Brain microvascular endothelial cell (primary cell): ENCODE measurements at regions not wholly inside any gene's neighbourhood (a gene's known extent, or its start where the extent isn't known, plus 50 kb on each side); places are given as distances from the start of the nearest gene placed in this dataset.

ENCODE experiments used
- DNase-seq: peaks from one replicate; pipeline ENCODE4 v3.0.0-alpha.2; 2020
- H3K27ac ChIP-seq: fragments of 250-450 bp; sonication (Bioruptor Pico); 2 replicates; pipeline ENCODE4 v1.5.1; 2020; ENCODE audit warnings: mild to moderate bottlenecking, moderate library complexity
- H3K27me3 ChIP-seq: fragments of 250-450 bp; sonication (Bioruptor Pico); replicated peaks from 2 replicates; pipeline ENCODE4 v1.5.1; 2020; ENCODE audit warnings: mild to moderate bottlenecking
- H3K36me3 ChIP-seq: fragments of 250-450 bp; sonication (Bioruptor Pico); replicated peaks from 2 replicates; pipeline ENCODE4 v1.5.1; 2020; ENCODE audit warnings: mild to moderate bottlenecking
- H3K4me3 ChIP-seq: 2 replicates; pipeline ENCODE4 v1.5.1; 2011; ENCODE audit warnings: low read depth, mild to moderate bottlenecking, control low read depth, low read length, moderate library complexity
- in situ Hi-C: cut with HindIII; loops from 2 replicates; pipeline ENCODE4 v1.10.0; 2017; ENCODE audit warnings: low sequenced_read_pairs, low pct_ligation_motif_present
- TF ChIP-seq, protein P1 (sequence below): IDR thresholded peaks from 2 replicates; pipeline ENCODE4 v1.5.1; 2011; ENCODE audit warnings: low read depth, mild to moderate bottlenecking, moderate library complexity, low read length, control low read depth, inconsistent platforms; ENCODE audit errors: missing control alignments

DNA sequence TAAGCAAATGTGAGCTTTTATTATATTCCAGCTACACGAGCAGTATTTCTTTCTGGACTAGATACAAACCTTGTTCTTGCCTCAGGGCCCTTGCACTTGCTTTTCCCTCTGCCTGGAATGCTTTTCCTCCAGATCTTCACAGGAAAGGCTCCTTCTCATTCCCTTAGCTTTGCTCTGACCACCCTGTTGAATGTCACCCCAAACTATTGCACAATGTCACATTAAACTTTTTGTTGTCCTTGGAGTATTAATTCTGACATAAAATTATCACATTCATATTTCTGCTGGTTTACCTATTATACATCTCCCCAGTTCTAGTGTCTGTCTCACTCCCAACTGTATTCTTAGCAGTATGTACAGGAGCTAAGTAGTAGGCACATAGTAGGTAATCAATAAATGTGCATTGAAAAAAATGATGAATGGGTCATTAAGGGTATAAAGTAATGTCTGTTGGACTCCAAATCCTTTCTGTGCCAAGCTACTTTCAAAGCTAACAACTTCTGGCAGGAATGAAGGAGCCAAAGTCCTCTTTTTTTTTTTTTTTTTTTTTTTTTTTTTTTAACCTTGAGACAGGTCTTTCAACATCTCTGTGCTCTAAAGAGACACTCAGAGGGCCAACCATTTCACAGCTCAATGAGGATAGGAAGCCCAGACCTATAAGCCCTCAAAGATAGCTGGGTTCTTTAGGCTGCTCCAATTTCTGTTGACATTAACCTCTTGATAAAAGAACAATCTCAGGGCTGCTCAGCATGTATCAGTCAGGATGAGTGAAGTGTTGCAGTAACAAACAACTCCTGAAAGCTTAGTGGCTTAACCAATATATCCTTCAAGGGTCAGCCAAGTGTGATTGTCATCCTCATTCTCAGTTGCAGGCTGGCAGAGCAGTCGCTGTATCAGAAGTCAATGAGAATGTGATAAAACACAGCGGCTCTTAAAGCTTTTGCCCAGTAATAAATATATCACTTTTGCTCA lies 424.4 kb upstream of the TBX3 start:
- TF ChIP-seq, protein P1, sequence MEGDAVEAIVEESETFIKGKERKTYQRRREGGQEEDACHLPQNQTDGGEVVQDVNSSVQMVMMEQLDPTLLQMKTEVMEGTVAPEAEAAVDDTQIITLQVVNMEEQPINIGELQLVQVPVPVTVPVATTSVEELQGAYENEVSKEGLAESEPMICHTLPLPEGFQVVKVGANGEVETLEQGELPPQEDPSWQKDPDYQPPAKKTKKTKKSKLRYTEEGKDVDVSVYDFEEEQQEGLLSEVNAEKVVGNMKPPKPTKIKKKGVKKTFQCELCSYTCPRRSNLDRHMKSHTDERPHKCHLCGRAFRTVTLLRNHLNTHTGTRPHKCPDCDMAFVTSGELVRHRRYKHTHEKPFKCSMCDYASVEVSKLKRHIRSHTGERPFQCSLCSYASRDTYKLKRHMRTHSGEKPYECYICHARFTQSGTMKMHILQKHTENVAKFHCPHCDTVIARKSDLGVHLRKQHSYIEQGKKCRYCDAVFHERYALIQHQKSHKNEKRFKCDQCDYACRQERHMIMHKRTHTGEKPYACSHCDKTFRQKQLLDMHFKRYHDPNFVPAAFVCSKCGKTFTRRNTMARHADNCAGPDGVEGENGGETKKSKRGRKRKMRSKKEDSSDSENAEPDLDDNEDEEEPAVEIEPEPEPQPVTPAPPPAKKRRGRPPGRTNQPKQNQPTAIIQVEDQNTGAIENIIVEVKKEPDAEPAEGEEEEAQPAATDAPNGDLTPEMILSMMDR: no peak
- no peaks in the 10 kb centered on the region for H3K36me3 ChIP-seq
- no peaks in the 10 kb centered on the region for H3K27me3 ChIP-seq
- H3K4me3 ChIP-seq: no peak overlapping the region
- in situ Hi-C loops: no loop called here
- no peak overlapping the region for H3K27ac ChIP-seq
- DNase-seq: no peak

DNA sequence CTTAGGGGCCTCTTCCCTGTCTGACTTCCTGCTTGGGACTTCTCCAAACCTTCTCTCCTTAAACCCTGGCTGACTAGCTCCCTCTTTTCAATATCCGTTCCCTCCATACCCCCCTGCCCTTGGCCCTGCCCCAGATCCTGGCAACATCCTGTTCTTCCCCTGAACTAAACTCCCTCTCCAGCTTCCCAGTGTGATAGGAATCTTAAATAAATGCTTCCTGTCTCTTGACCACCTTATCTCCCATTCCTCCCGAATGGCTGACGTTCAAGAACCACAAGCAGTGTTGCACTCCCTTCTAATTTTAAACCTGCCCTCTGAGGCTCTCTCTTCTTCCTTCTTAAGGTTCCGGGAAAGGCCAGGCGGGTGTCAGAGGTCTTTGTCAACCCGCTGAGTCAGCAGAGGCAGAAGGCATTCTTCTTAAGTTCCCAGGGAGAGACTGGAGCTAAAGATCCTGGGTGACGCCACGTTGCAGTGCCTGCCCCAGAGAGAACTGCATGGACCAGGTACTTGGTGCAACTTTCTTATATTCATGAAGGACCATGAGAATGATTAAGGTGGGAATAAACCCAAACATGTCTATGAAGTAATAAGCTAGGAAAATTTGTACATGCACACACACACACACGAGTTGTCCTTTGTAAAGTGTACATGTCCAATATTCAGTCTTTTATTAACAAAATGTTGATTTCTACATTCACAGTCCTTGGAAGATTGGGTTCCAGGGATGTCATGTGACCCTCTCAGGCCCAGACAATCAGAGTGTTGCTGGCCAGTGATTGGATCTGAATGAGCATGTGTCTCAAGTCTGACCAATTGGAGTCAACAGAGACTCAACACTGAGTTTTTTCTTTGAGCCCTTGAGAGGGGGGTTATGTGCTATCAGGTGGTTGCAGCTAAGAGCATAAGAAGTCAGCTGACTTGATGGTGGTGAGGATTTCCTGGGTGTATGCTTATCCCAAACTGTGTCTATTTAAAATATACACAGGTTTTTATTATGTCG lies 420.2 kb upstream of the TBX3 start:
- in situ Hi-C loops: no loop called here
- H3K27ac ChIP-seq: no peak overlapping the region
- peak; percentile 32 for DNase-seq
- H3K27me3 ChIP-seq: no peaks in the 10 kb centered on the region
- H3K4me3 ChIP-seq: no peak overlapping the region
- TF ChIP-seq, protein P1: no peak
- H3K36me3 ChIP-seq: no peaks in the 10 kb centered on the region

DNA sequence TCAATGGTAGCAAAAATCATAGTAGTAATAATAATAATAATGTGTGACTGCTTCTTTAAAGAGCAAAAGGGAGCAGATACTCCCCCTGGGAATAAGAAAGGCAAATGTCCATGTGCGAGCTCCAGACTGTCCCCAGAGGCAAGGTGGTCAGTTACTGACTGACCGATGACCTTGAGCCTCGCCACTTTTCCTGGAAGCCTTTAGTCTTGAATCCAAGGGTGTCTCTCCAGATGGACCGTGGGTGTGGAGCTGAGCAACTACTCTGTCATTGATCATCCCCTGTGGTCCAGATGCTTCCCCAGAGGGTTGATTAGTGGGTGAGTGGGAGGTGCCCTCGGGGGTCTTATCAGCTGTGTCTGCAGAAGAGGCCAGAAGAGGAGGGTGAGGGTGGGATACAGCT lies 418.5 kb upstream of the TBX3 start:
- no peak overlapping the region for H3K27ac ChIP-seq
- H3K4me3 ChIP-seq: no peak overlapping the region
- H3K27me3 ChIP-seq: no peaks in the 10 kb centered on the region
- TF ChIP-seq, protein P1: no peak
- no peaks in the 10 kb centered on the region for H3K36me3 ChIP-seq
- DNase-seq: no peak
- in situ Hi-C loops: no loop called here

DNA sequence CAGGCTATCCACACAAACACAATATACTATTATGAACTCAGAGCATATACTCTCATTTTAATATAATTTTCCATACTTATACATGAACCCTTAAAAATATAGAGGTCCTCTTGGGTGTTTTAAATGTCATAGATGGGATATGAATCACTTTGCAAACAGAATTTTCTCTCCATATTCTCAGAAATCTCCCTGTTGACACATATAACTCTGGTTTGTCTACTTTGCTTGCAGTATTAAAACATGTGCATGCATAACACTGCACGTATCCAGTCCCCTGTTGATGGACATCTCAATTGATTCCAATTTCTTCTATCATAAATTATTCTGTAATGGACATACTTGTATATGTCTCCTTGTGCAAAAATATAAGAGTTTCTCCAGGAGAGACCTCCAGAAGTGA lies 417.5 kb upstream of the TBX3 start:
- no peak for DNase-seq
- Histone ChIP-seq H3K36me3 (no peaks in the 10 kb centered on the region), H3K27ac (no peak overlapping the region), H3K4me3 (no peak overlapping the region), H3K27me3 (no peaks in the 10 kb centered on the region)
- TF ChIP-seq, protein P1: no peak
- in situ Hi-C loops: no loop called here

DNA sequence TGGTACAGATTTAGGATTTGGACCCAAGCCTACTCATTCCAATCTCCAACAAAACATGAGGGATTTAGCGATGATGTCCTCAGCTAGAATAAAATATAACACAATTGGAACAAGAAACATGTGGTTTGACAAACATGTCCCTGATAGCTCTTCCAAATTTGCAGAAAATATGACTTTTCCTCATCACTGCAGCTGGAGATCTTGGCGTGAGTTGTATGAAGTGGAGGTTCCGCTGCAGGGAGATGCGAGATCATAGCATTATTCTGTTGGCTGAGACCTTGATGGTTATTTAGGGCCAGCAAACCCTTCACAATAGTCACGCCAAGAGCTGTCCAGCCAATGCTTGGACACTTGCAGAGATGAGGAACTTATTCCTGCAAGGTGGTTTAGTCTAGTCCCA lies 413.4 kb upstream of the TBX3 start:
- no peak for DNase-seq
- Histone ChIP-seq H3K27me3 (no peaks in the 10 kb centered on the region), H3K4me3 (no peak overlapping the region), H3K27ac (no peak overlapping the region), H3K36me3 (no peaks in the 10 kb centered on the region)
- TF ChIP-seq, protein P1: no peak
- in situ Hi-C loops: no loop called here
